HG03442 (cell line): ENCODE measurements at regions not wholly inside any gene's neighbourhood (a gene's known extent, or its start where the extent isn't known, plus 50 kb on each side); places are given as distances from the start of the nearest gene placed in this dataset.

Source experiments
- ATAC-seq: cut with Tn5 transposase; IDR thresholded peaks from one replicate; pipeline ENCODE4 v1.9.1; 2021; ENCODE audit warnings: mild to moderate bottlenecking, moderate library complexity; ENCODE audit not compliant: unreplicated experiment

- no peak for ATAC-seq
Observed at GRCh38 chr3:25377042-25377441, 51.0 kb upstream of the RARB start.
